AG04450 (cell line): ENCODE measurements at regions not wholly inside any gene's neighbourhood (a gene's known extent, or its start where the extent isn't known, plus 50 kb on each side); places are given as distances from the start of the nearest gene placed in this dataset.

ENCODE experiments used
- CTCF ChIA-PET: fragments of 300-600, 350-600 bp; formaldehyde crosslinking; extraction: SDS; loops from one replicate; lab custom pipeline; 2022; ENCODE audit warnings: antibody characterized with exemption, inconsistent platforms; lab: Charles Lee
- POLR2A ChIA-PET: fragments of 350-600 bp; formaldehyde crosslinking; extraction: SDS; loops from one replicate; lab custom pipeline; 2021; ENCODE audit warnings: antibody characterized with exemption, inconsistent platforms; lab: Yijun Ruan, JAX
- DNase-seq: peaks from one replicate; pipeline ENCODE4 v3.0.0-alpha.2; 2011; ENCODE audit warnings: low read depth, low spot score
- H3K27ac ChIP-seq: one replicate; pipeline ENCODE4 v1.5.1; 2012; ENCODE audit warnings: low read depth, low read length, control low read depth
- H3K27me3 ChIP-seq: one replicate; pipeline ENCODE4 v1.6.0; 2012; ENCODE audit warnings: low read length; ENCODE audit not compliant: control insufficient read depth, insufficient read depth
- H3K4me3 ChIP-seq: 2 replicates; pipeline ENCODE4 v1.5.1; 2011; ENCODE audit warnings: mild to moderate bottlenecking, low read depth, low read length, control low read depth
- H3K9me3 ChIP-seq: 2 replicates; pipeline ENCODE4 v1.5.1; 2012; ENCODE audit warnings: low read length; ENCODE audit not compliant: control insufficient read depth, insufficient read depth
- TF ChIP-seq, protein P1 (sequence below): IDR thresholded peaks from 2 replicates; pipeline ENCODE4 v1.5.1; 2011; ENCODE audit warnings: low read depth, low read length, control low read depth, inconsistent platforms

GRCh38 chr3:13213911-13214846 is 140.9 kb upstream of the IQSEC1 start:
- ChIA-PET CTCF (no interaction called here), POLR2A (no interaction called here)
- H3K9me3 ChIP-seq = no peaks in the 10 kb centered on the region; the same call in 1 of the 2 replicates
- TF ChIP-seq, protein P1, sequence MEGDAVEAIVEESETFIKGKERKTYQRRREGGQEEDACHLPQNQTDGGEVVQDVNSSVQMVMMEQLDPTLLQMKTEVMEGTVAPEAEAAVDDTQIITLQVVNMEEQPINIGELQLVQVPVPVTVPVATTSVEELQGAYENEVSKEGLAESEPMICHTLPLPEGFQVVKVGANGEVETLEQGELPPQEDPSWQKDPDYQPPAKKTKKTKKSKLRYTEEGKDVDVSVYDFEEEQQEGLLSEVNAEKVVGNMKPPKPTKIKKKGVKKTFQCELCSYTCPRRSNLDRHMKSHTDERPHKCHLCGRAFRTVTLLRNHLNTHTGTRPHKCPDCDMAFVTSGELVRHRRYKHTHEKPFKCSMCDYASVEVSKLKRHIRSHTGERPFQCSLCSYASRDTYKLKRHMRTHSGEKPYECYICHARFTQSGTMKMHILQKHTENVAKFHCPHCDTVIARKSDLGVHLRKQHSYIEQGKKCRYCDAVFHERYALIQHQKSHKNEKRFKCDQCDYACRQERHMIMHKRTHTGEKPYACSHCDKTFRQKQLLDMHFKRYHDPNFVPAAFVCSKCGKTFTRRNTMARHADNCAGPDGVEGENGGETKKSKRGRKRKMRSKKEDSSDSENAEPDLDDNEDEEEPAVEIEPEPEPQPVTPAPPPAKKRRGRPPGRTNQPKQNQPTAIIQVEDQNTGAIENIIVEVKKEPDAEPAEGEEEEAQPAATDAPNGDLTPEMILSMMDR = no peak
- no peak for DNase-seq
- no peaks in the 10 kb centered on the region for H3K27me3 ChIP-seq
- no peak overlapping the region for H3K4me3 ChIP-seq
- no peak overlapping the region for H3K27ac ChIP-seq

GRCh38 chr3:13213490-13213889 is 140.3 kb upstream of the IQSEC1 start:
- ChIA-PET POLR2A (no interaction called here), CTCF (no interaction called here)
- no peak overlapping the region for H3K27ac ChIP-seq
- no peak for DNase-seq
- TF ChIP-seq, protein P1 = no peak
- H3K4me3 ChIP-seq = no peak overlapping the region
- H3K9me3 ChIP-seq = no peaks in the 10 kb centered on the region; the same call in 1 of the 2 replicates
- no peaks in the 10 kb centered on the region for H3K27me3 ChIP-seq

- Histone ChIP-seq H3K4me3 (no peak overlapping the region), H3K9me3 (no peaks in the 10 kb centered on the region; the same call in 1 of the 2 replicates), H3K27me3 (peaks cover 1% of the 10 kb centered on the region), H3K27ac (no peak overlapping the region)
- no peak for DNase-seq
- POLR2A ChIA-PET = no interaction called here
- TF ChIP-seq, protein P1 = no peak
- CTCF ChIA-PET = no interaction called here
Measured at GRCh38 chr3:13211605-13212210, 138.5 kb upstream of the IQSEC1 start.

DNA sequence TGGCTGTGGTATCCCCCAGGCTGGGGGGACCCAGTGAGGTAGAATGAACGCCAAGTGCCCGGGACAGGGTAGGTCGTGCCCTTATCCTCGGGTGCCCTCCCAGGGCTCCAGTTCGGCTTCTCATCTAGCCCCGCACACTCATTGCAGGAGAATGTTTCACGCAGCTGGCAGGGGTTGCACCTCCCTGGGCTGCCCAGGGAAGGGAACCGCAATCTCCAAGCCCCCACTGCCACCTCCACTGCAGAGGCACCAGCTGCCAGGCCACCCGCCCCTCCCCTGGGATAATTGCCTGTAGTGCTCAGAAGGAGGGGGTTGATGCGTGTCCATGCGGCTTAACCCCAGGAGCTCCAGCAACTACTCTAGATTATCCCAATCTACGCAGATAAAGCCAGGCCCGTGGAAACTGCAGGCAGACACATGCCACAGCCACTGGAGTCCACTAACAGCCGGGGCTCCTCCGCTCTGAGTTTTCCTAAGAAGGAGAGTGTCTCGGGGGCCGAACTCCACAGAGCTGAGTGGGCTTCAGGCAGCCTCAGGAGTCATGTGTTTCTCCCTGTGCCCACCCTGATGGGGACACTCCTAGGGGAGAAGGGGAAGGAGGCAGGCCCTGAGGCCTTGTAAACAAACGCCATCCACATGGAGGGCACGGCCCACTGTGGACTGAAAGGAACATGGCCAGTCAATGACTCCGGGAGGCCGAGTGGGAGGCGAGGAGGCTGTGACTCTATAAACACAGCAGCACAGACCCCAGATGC is 137.2 kb upstream of the IQSEC1 start:
- no peak for DNase-seq
- TF ChIP-seq, protein P1 = no peak
- Histone ChIP-seq H3K9me3 (no peaks in the 10 kb centered on the region; the same call in 1 of the 2 replicates), H3K27ac (no peak overlapping the region), H3K4me3 (no peak overlapping the region), H3K27me3 (peaks cover 2% of the 10 kb centered on the region)
- CTCF ChIA-PET = interaction anchor here (0.5 to 0.6 kb wide), 2 partner anchors 321 to 450 kb away, joined by 6 to 18 read pairs; no protein-coding TSS in a partner anchor
- POLR2A ChIA-PET = no interaction called here
